A549 (cell line): ENCODE measurements at regions not wholly inside any gene's neighbourhood (a gene's known extent, or its start where the extent isn't known, plus 50 kb on each side); places are given as distances from the start of the nearest gene placed in this dataset.

Source experiments
- CTCF ChIP-seq: fragments of >200 bp; sonication (Bioruptor Twin); formaldehyde crosslinking; IDR thresholded peaks from 3 replicates; pipeline ENCODE4 v1.5.1; 2016
- FOSL2 ChIP-seq, 2 experiments: fragments of 450-650 bp in 1 of 2; fragments of >200 bp in 1 of 2; sonication (Bioruptor Twin) in 1 of 2; formaldehyde crosslinking; IDR thresholded peaks; 2 replicates each; pipeline versions ENCODE4 v1.5.0 to v1.6.1; 2016 to 2020; ENCODE audit warnings: mild to moderate bottlenecking in 1 of 2, moderate library complexity in 1 of 2
- HOXB5 ChIP-seq: fragments of 250-450 bp; sonication (Bioruptor Pico); IDR thresholded peaks from 2 replicates; pipeline ENCODE4 v1.5.0; 2020; ENCODE audit warnings: mild to moderate bottlenecking, moderate library complexity
- JUN ChIP-seq, 2 experiments: fragments of >200 bp; sonication (Bioruptor Twin); formaldehyde crosslinking; IDR thresholded peaks; 2 replicates in 1 of 2; 3 replicates in 1 of 2; pipeline ENCODE4 v1.6.1; 2016 to 2017
- MAFK ChIP-seq: fragments of 450-650 bp; IDR thresholded peaks from 2 replicates; pipeline ENCODE4 v1.6.1; 2014; ENCODE audit not compliant: partially characterized antibody
- RFX5 ChIP-seq: fragments of 450-650 bp; IDR thresholded peaks from 2 replicates; pipeline ENCODE4 v1.7.1; 2014; ENCODE audit warnings: antibody characterized with exemption, mild to moderate bottlenecking, moderate library complexity
- TP53 ChIP-seq: fragments of 250-450 bp; sonication (Bioruptor Pico); IDR thresholded peaks from 2 replicates; pipeline ENCODE4 v1.5.0; 2021; ENCODE audit warnings: mild to moderate bottlenecking, moderate library complexity
- USF2 ChIP-seq: fragments of 450-650 bp; IDR thresholded peaks from 2 replicates; pipeline ENCODE4 v1.6.1; 2014; ENCODE audit warnings: antibody characterized with exemption
- ZFP36 ChIP-seq: fragments of 450-650 bp; IDR thresholded peaks from 2 replicates; pipeline ENCODE4 v1.6.1; 2014; ENCODE audit warnings: borderline replicate concordance; ENCODE audit not compliant: partially characterized antibody

GRCh38 chr3:177478170-177478867 lies 281.0 kb upstream of the TBL1XR1 start:
- TF ChIP-seq CTCF = no peak
- TF ChIP-seq JUN (IDR thresholded peaks at IDR 0.05) = peak; percentile 56 to 63; a peak in 2 of 5 replicates
- TF ChIP-seq HOXB5 (CRISPR knock-in tag) = no peak
- no peak for TF ChIP-seq RFX5
- TF ChIP-seq USF2 = no peak
- no peak for TF ChIP-seq FOSL2 (IDR thresholded peaks at IDR 0.05)
- peak; percentile 74 for TF ChIP-seq FOSL2 (CRISPR knock-in tag; IDR thresholded peaks at IDR 0.05)
- TF ChIP-seq TP53 = no peak
- TF ChIP-seq ZFP36 = no peak
- peak; percentile 3 for TF ChIP-seq MAFK
